ENCODE measurements at regions not wholly inside any gene's neighbourhood (a gene's known extent, or its start where the extent isn't known, plus 50 kb on each side); places are given as distances from the start of the nearest gene placed in this dataset.

DNA sequence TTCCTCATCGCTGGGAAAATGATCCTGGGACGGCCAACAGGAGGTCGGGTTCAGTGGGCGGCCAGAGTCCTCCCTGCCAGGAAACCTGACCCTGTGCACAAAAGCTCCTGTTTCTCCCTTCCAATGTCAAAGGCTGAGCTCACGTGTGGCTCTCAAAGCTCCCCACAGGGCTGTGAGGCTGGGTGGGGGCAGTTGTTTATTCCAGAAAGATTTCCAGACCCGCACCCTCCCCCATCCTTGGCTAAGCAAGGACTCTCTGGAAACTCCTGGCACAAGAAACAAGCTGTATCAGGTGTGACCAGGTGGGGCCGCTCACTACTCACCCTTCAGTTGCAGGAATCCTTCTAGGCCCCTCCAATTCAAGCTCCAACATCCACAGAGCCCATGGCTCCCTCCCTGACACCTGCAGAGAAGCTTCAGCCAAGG lies 131.9 kb downstream of the SHANK2 start:
- DNase-seq = no peak

GRCh38 chr11:71119656-71120269 lies 132.6 kb downstream of the SHANK2 start:
- no peak for DNase-seq

DNA sequence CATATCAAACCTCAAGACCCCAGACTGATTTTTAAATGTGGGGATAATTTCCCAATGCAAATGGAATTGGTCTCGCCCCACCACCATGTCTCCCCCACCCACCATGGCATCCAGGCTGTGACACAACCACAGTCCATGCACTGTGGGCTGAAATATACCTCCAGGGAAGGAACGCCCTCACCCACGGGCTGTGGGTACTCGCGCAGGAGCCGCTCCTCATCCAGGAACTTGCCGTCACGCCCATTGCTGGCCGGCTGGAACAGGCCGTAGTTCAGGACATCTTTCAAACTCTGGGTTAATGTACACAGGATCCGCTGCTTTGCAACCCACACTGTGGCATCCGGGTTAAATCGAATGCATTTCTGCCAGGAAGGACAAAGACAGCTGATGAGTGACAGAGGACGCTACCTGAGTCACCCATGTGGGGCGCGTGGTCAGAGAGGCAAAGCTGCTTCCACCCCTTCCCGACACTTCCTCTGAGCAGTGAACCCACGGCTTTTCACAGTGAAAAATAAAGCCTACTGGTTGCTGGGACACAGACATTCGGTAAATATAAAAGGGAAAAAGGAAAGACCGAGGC lies 133.6 kb downstream of the SHANK2 start:
- no peak for DNase-seq

DNA sequence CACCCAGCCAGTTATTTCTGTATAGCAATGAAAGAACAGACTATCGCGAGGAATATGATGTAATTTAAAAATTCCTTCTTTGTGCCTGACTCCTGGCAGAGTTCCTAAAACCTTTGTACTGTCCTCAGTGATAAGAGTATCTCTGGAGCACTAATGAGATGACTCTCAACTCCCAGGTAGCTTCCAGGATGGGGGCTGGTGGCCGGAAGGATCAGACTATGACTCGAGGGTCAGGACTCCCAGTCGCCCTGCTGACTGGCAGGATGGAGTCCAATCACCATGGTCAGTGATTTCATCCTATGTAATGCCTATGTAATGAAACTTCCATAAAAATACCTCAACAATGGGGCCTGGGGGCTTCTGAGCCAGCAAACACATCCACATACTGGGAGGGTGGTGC lies 135.1 kb downstream of the SHANK2 start:
- DNase-seq = no peak

DNA sequence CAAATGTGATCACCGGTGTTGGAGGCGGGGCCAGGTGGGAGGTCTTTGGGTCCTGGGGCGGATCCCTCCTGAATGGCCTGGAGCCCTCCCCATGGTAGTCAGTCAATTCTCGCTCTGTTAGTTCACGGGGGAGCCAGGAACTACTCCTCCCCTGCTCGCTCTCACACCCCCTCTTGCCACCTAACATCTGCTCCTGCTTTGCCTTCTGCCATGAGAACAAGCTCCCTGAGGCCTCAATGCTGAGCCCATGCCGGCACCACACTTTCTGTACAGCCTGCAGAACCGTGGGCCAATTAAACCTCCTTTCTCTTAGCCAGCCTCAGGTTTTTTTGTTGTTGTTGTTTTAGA lies 135.7 kb downstream of the SHANK2 start:
- no peak for DNase-seq

- no peak for DNase-seq
These were observed 136.3 kb downstream of the SHANK2 start for GRCh38 chr11:71115770-71116692.

DNA sequence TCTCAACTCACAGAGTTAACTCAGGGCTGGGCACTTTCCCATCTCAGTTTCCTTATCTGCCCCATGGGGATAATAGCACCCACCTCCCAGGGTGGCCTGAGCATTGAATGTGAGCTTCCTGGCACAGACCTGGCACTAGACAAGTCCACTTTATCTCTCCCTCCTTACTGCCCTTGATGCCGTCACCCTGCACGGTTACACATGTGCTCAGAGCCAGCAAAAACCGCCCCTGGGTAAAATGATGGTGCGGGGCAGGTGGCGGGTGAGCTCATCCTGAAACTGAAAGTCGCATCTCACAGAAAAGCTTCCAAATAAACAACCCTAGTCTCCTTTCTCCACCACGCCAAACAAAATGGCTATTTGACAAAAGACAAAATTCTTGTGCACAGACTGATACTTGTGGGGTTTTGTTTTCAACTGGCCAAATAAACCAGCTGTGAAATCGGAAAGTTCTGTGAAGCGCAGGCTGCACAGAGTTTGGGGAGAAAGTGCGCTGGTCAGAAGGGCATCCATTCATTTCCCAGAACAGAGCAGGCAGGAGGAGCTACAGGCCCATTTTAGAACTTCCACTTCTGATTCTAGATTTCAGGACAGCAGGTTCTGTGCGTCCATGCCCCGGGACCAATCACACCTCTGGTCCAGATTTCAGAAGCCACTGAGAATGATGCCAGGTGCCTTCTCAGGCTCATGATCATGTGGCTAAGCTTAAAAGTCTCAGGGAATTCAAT lies 138.1 kb downstream of the SHANK2 start:
- DNase-seq = no peak

DNA sequence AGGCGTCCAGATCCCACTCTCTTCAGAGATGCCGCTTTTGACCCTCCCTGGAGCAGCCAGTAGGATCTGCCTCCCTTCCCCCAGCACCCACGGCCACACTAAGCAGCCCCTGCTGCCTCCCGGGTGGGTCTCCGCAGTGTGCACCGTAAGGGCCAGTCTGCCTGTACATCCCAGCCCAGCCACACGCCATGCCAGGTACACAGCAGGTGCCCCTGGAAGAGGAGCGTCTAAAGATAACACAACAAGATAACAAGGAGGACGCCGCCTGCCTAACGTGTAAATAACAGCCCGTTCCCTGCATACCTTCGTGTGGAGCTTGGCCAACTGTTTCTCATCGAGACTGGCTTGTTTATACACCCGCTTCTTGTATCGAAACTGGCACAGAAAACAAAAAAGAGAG lies 139.4 kb downstream of the SHANK2 start:
- no peak for DNase-seq

- no peak for DNase-seq
These were observed 139.9 kb downstream of the SHANK2 start for GRCh38 chr11:71112454-71112853.

- no peak for DNase-seq
These were observed 142.8 kb downstream of the SHANK2 start for GRCh38 chr11:71109586-71109985.

GRCh38 chr11:71109186-71109585 lies 143.2 kb downstream of the SHANK2 start:
- no peak for DNase-seq

DNA sequence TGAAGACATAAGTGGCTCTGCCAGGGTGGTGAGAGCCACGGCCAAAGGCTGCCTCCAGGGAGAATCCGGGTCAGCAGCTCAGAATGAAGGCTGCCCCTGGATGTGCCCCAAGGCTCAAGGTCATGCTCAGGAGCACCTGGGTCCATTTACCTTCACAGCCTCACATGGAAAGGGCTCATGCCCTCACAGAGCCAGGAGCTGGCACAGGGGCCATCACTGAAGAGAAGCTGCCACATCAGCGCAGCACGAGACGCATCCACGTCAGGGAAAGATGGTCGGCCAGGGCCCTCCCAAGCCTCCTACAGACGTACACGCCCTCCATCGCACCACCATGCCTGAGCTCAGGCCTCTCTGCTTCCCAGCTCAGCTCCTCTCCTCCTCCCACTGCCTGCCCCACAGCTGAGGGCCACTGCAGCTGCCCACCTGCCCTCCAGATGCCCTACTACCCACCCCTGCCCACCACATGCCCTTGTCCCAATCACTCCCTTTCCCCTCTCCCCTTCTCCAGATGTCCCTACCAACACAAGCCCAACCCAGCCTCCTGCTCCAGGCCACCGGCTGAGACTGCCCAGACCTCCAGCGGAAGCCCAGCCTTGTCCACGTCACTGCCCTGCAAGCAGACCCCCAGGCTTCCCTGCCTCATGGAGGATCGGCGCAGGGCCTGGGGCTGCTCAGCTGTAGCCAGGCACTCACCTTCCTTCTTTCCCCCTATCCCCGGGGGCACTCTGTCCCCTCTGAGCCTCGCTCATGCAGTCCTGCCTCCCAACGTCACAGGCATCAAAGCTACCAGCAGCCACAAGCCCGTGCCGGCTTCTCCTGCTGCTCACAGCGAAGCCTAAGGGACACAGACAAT lies 144.1 kb downstream of the SHANK2 start:
- DNase-seq = no peak

DNA sequence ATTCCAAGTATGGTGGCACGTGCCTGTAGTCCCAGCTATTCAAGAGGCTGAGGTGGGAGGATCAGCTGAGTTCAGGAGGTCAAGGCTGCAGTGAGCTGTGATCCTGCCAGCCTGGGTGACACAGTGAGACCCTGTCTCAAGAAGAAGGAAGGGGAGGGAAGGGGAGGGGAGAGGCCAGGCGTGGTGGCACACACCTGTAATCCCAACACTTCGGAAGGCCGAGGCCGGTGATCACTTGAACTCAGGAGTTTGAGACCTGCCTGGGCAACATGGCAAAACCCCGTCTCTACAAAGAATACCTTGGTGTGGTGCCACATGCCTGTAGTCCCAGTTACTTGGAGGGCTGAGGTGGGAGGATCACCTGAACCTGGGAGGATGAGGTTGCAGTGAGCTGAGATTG lies 145.7 kb downstream of the SHANK2 start:
- no peak for DNase-seq

GRCh38 chr11:71103266-71103665 lies 149.1 kb downstream of the SHANK2 start:
- DNase-seq = no peak

GRCh38 chr11:71102251-71102995 lies 150.0 kb downstream of the SHANK2 start:
- no peak for DNase-seq

- no peak for DNase-seq
These were observed 150.8 kb downstream of the SHANK2 start for GRCh38 chr11:71101606-71102005.

DNA sequence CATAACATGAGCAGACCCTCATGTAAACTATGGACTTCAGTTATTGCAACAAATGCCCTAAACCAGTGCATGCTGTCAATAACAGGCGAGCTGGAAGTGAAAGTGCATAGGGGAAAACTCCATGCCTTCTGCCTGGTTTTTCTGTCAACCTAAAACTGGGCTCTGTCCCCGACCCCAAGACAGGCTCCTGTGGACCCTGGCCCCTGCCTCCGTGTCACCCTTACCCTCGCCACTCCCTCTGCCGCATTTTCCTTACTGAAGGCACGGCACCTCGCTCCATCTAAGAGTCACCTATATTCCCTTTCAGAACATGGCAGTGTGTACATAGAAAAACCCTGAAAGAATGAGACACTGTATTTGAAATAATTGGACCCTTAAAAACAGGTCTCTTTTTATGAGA lies 151.3 kb downstream of the SHANK2 start:
- no peak for DNase-seq

- no peak for DNase-seq
These were observed 153.6 kb downstream of the SHANK2 start for GRCh38 chr11:71098776-71099175.

- DNase-seq = no peak
These were observed 154.7 kb downstream of the SHANK2 start for GRCh38 chr11:71097506-71098240.

DNA sequence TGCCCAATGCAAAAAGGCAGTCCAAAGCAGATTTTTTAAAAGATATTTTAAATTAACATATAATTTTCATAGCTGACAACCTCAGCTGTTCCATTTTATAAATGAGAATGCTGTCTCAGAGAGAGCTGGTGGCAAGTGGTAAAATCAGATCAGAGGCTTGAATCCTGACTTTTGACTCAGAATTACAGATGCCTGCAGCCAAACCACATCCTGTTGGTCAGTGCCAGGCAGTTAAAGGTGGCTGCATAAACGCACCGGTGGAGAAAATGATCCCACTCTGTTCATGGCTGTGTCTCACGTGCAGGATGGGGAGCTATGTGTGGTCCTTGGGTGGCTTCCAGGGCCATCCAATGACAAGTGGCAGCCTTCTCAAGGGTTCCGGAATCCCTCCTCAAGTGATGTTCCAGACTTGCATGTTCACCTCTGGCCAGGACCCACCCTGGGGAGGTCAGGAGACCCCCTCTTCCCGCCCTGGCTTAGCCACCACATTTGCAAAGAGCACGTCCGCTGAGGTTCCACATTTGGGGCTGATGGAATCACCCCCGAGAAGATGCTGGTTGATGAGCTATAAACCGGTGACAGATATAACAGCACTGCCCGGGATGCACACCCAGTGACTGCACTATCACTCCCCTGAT lies 155.5 kb downstream of the SHANK2 start:
- no peak for DNase-seq
